Trophoblast cell (in vitro differentiated cells and primary cell): ENCODE measurements at regions not wholly inside any gene's neighbourhood (a gene's known extent, or its start where the extent isn't known, plus 50 kb on each side); places are given as distances from the start of the nearest gene placed in this dataset.
"Not testable (repeated sequence)": the region's sequence is repeated elsewhere in the genome, so short reads cannot be mapped to it uniquely, and the experiment has no call there.

Source experiments
- DNase-seq, 2 donors: peaks; one replicate each; pipeline ENCODE4 v3.0.0-alpha.2; 2016
- H2AFZ ChIP-seq: 2 replicates; pipeline ENCODE4 v1.6.1; 2013; ENCODE audit warnings: low read length, moderate library complexity, mild to moderate bottlenecking; ENCODE audit not compliant: insufficient read depth, poor library complexity
- H2AK5ac ChIP-seq: 2 replicates; pipeline ENCODE4 v1.6.1; 2013; ENCODE audit warnings: mild to moderate bottlenecking, low read length
- H2BK120ac ChIP-seq: 2 replicates; pipeline ENCODE4 v1.6.1; 2013; ENCODE audit warnings: low read length, mild to moderate bottlenecking, moderate library complexity; ENCODE audit not compliant: insufficient read depth, poor library complexity
- H2BK12ac ChIP-seq: 2 replicates; pipeline ENCODE4 v1.6.1; 2013; ENCODE audit warnings: mild to moderate bottlenecking, low read length, moderate library complexity
- H2BK5ac ChIP-seq: 2 replicates; pipeline ENCODE4 v1.6.1; 2013; ENCODE audit warnings: low read length, low read depth, moderate library complexity, mild to moderate bottlenecking; ENCODE audit not compliant: poor library complexity
- H3K14ac ChIP-seq: 2 replicates; pipeline ENCODE4 v1.6.1; 2013; ENCODE audit warnings: mild to moderate bottlenecking, low read length
- H3K18ac ChIP-seq: 2 replicates; pipeline ENCODE4 v1.6.1; 2013; ENCODE audit warnings: mild to moderate bottlenecking, low read length
- H3K23ac ChIP-seq: 2 replicates; pipeline ENCODE4 v1.6.1; 2013; ENCODE audit warnings: low read length
- H3K27ac ChIP-seq: 2 replicates; pipeline ENCODE4 v1.5.1; 2013; ENCODE audit warnings: low read depth, mild to moderate bottlenecking, inconsistent platforms, low read length, moderate library complexity
- H3K27me3 ChIP-seq: 2 replicates; pipeline ENCODE4 v1.6.1; 2013; ENCODE audit warnings: inconsistent platforms, mild to moderate bottlenecking, low read length, moderate library complexity; ENCODE audit not compliant: insufficient read depth
- H3K36me3 ChIP-seq, 2 experiments: 1 replicate in 1 of 2; 2 replicates in 1 of 2; pipeline ENCODE4 v1.6.1; 2013; ENCODE audit warnings: low read length in 2 of 2, mild to moderate bottlenecking in 2 of 2, moderate library complexity in 1 of 2; ENCODE audit not compliant: insufficient read depth in 2 of 2, control insufficient read depth in 1 of 2
- H3K4ac ChIP-seq: 2 replicates; pipeline ENCODE4 v1.6.1; 2013; ENCODE audit warnings: low read depth, mild to moderate bottlenecking, low read length, moderate library complexity
- H3K4me1 ChIP-seq, 2 experiments: 1 replicate in 1 of 2; 2 replicates in 1 of 2; pipeline ENCODE4 v1.6.1; 2013; ENCODE audit warnings: low read length in 2 of 2, mild to moderate bottlenecking in 2 of 2, moderate library complexity in 1 of 2; ENCODE audit not compliant: insufficient read depth in 2 of 2, control insufficient read depth in 1 of 2
- H3K4me2 ChIP-seq: 2 replicates; pipeline ENCODE4 v1.6.1; 2013; ENCODE audit warnings: inconsistent platforms, mild to moderate bottlenecking, low read length, moderate library complexity
- H3K4me3 ChIP-seq: 2 replicates; pipeline ENCODE4 v1.5.1; 2013; ENCODE audit warnings: mild to moderate bottlenecking, low read depth, low read length, inconsistent platforms
- H3K79me1 ChIP-seq: one replicate; pipeline ENCODE4 v1.6.1; 2013; ENCODE audit warnings: low read length
- H3K79me2 ChIP-seq: 2 replicates; pipeline ENCODE4 v1.6.1; 2013; ENCODE audit warnings: low read length, mild to moderate bottlenecking; ENCODE audit not compliant: control insufficient read depth, insufficient read depth, poor library complexity
- H3K9ac ChIP-seq: 2 replicates; pipeline ENCODE4 v1.6.1; 2013; ENCODE audit warnings: mild to moderate bottlenecking, low read length
- H3K9me3 ChIP-seq: 2 replicates; pipeline ENCODE4 v1.6.1; 2013; ENCODE audit warnings: low read depth, mild to moderate bottlenecking, control low read depth, inconsistent platforms, low read length; ENCODE audit not compliant: insufficient read depth
- H4K12ac ChIP-seq: 2 replicates; pipeline ENCODE4 v1.6.1; 2013; ENCODE audit warnings: low read depth, mild to moderate bottlenecking, low read length, moderate library complexity
- H4K8ac ChIP-seq: 2 replicates; pipeline ENCODE4 v1.6.1; 2013; ENCODE audit warnings: low read depth, mild to moderate bottlenecking, low read length, moderate library complexity
- H4K91ac ChIP-seq: one replicate; pipeline ENCODE4 v1.6.1; 2013; ENCODE audit warnings: low read depth, mild to moderate bottlenecking, low read length, moderate library complexity
- WGBS: extraction: QIAGEN DNeasy Blood & Tissue Kit; methylation state at CpG from one replicate; pipeline ENCODE4 v1.1.7; 2013; ENCODE audit warnings: missing lambda C conversion rate; ENCODE audit not compliant: insufficient read length, insufficient coverage; ENCODE audit errors: extremely low coverage; 5-methylcytosine and 5-hydroxymethylcytosine counted together

DNA sequence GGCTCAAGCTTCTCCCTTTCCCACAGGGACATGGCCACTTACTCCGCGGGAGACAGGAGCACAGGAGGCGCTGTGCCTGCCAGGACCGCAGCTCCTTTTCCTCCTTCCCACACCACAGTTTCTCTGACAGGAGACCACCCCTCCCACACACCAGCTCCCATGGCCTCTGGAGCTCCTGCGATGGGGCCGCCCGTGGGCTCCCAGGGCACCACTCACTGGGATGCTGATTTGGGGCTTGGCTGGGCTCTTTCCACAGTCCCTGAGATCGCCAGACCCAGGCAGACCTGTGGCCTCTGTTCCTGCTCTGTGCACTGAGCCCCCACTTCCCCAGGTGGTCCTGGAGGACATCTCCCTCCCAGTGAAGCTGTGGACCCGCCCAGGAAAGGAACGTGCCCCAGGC is 226.9 kb upstream of the SHH start:
- no peaks in the 10 kb centered on the region for H3K36me3 ChIP-seq
- no peaks in the 10 kb centered on the region for H3K79me2 ChIP-seq
- H3K9ac ChIP-seq: no peak overlapping the region
- H3K23ac ChIP-seq: no peak overlapping the region
- H2BK12ac ChIP-seq: no peak overlapping the region
- H2AK5ac ChIP-seq: no peak overlapping the region
- H4K12ac ChIP-seq: no peak overlapping the region
- no peak overlapping the region for H4K91ac ChIP-seq
- no CpG with 5 or more reads among the region's 10 CpGs for WGBS
- H3K27me3 ChIP-seq: no peaks in the 10 kb centered on the region
- H3K9me3 ChIP-seq: peaks cover 4% of the 10 kb centered on the region
- no peak overlapping the region for H3K4me3 ChIP-seq
- no peak overlapping the region for H2AFZ ChIP-seq
- no peak overlapping the region for H3K14ac ChIP-seq
- no peak overlapping the region for H2BK120ac ChIP-seq
- no peaks in the 10 kb centered on the region for H3K79me1 ChIP-seq
- no peak overlapping the region for H3K4me2 ChIP-seq
- no peak overlapping the region for H2BK5ac ChIP-seq
- H3K18ac ChIP-seq: no peak overlapping the region
- no peak overlapping the region for H4K8ac ChIP-seq
- H3K4ac ChIP-seq: no peak overlapping the region
- no peaks in the 10 kb centered on the region for H3K4me1 ChIP-seq
- no peak overlapping the region for H3K27ac ChIP-seq
- DNase-seq: no peak

DNA sequence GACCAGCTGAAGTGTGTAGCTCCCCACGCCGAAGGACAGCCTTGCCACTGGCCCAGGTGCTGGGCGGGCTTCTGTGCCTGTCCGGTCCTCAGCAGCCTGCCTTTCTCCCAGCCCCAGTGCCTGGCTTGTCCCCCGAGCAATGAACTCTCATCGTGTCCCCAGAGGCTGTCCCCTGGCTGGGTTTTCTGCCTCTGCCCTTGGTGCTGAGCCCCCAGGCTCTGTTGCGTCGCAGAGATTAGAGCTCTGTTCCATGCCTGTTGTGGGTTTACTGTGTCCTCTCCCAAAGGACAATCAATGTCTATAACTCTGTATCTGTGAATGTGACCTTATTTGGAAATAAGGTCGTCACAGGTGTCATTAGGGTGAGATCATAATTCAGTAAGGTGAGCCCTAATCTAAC is 226.1 kb upstream of the SHH start:
- Histone ChIP-seq H3K27ac (no peak overlapping the region), H3K36me3 (no peaks in the 10 kb centered on the region), H3K4ac (no peak overlapping the region), H2AK5ac (no peak overlapping the region), H2BK120ac (no peak overlapping the region), H2BK5ac (no peak overlapping the region), H3K4me3 (no peak overlapping the region), H4K91ac (no peak overlapping the region), H2AFZ (no peak overlapping the region), H3K23ac (no peak overlapping the region), H3K79me1 (no peaks in the 10 kb centered on the region), H3K4me2 (no peak overlapping the region), H3K9ac (no peak overlapping the region), H4K12ac (no peak overlapping the region), H3K4me1 (no peaks in the 10 kb centered on the region), H3K18ac (no peak overlapping the region), H4K8ac (no peak overlapping the region), H3K27me3 (no peaks in the 10 kb centered on the region), H2BK12ac (no peak overlapping the region), H3K14ac (no peak overlapping the region), H3K79me2 (no peaks in the 10 kb centered on the region), H3K9me3 (peaks cover 1% of the 10 kb centered on the region)
- no CpG with 5 or more reads among the region's 9 CpGs for WGBS
- DNase-seq: no peak

DNA sequence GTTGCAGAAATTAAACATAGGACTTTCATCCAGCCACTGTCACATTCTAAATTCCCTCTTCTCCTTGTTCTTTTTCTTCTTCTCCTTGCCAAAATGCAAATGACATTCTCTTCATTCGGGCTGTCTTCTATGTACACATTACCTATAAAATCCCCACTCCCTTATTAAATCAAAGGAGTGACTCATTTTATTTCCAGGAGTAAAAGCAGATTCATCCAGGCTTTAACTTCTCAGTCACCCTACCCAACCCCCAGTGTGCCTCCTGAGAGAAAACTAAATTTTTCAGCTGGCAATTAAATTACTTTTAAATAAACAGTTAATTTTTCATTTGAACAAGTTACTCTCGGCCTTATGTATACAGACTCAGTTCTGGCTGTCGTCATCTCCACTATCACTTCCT is 223.9 kb upstream of the SHH start:
- no peak overlapping the region for H3K4me3 ChIP-seq
- H3K9ac ChIP-seq: no peak overlapping the region
- no peak overlapping the region for H2AK5ac ChIP-seq
- no peaks in the 10 kb centered on the region for H3K79me1 ChIP-seq
- H3K18ac ChIP-seq: no peak overlapping the region
- no peak overlapping the region for H2BK5ac ChIP-seq
- no peak overlapping the region for H3K27ac ChIP-seq
- no peaks in the 10 kb centered on the region for H3K4me1 ChIP-seq
- H3K4ac ChIP-seq: no peak overlapping the region
- no peak overlapping the region for H3K14ac ChIP-seq
- H2BK12ac ChIP-seq: no peak overlapping the region
- no peaks in the 10 kb centered on the region for H3K27me3 ChIP-seq
- no peak for DNase-seq
- peaks cover 1% of the 10 kb centered on the region for H3K9me3 ChIP-seq
- H3K79me2 ChIP-seq: no peaks in the 10 kb centered on the region
- WGBS: no CpG with 5 or more reads among the region's 3 CpGs
- no peak overlapping the region for H4K91ac ChIP-seq
- H4K8ac ChIP-seq: no peak overlapping the region
- no peak overlapping the region for H4K12ac ChIP-seq
- no peak overlapping the region for H3K4me2 ChIP-seq
- no peaks in the 10 kb centered on the region for H3K36me3 ChIP-seq
- no peak overlapping the region for H2BK120ac ChIP-seq
- H2AFZ ChIP-seq: no peak overlapping the region
- no peak overlapping the region for H3K23ac ChIP-seq

DNA sequence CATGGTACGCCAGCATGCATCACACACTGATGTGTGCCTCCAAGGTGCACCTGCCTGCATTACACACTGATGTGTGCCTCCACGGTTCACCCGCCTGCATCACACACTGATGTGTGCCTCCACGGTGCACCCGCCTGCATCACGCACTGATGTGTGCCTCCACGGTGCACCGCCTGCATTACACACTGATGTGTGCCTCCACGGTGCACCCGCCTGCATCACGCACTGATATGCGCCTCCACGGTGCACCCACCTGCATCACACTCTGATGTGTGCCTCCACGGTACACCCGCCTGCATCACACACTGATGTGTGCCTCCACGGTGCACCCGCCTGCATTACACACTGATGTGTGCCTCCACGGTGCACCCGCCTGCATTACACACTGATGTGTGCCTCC is 223.1 kb upstream of the SHH start:
- not testable (repeated sequence) for H4K12ac ChIP-seq, H3K4ac ChIP-seq, H3K27ac ChIP-seq, H3K27me3 ChIP-seq, H3K9me3 ChIP-seq, H3K9ac ChIP-seq, H3K79me1 ChIP-seq, H3K4me3 ChIP-seq, H3K4me1 ChIP-seq, H2BK12ac ChIP-seq, H4K8ac ChIP-seq, H3K23ac ChIP-seq, DNase-seq, H2AFZ ChIP-seq, H3K79me2 ChIP-seq, H3K14ac ChIP-seq, H2BK120ac ChIP-seq, H3K4me2 ChIP-seq, H3K18ac ChIP-seq, H2BK5ac ChIP-seq, H4K91ac ChIP-seq, H2AK5ac ChIP-seq, H3K36me3 ChIP-seq
- no CpG with 5 or more reads among the region's 19 CpGs for WGBS
